Transverse colon (tissue), 4 donors: ENCODE measurements at regions not wholly inside any gene's neighbourhood (a gene's known extent, or its start where the extent isn't known, plus 50 kb on each side); places are given as distances from the start of the nearest gene placed in this dataset.

Source experiments
- DNase-seq: peaks from one replicate; pipeline ENCODE4 v3.0.0-alpha.2; 2019
- H3K27ac ChIP-seq, 4 donors: fragments of 200-600 bp; sonication (generic); 2 replicates each; pipeline ENCODE4 v1.5.1; 2016 to 2018; ENCODE audit warnings: inconsistent platforms in 4 of 4
- H3K27me3 ChIP-seq: fragments of 200-600 bp; sonication (generic); 2 replicates; pipeline ENCODE4 v1.5.1; 2017; ENCODE audit warnings: inconsistent platforms
- H3K36me3 ChIP-seq, 4 donors: fragments of 200-600 bp; sonication (generic); 2 replicates each; pipeline ENCODE4 v1.5.1; 2017 to 2019; ENCODE audit warnings: inconsistent platforms in 4 of 4
- H3K4me1 ChIP-seq, 4 donors: fragments of 200-600 bp; sonication (generic); 2 replicates each; pipeline ENCODE4 v1.5.1; 2017 to 2020; ENCODE audit warnings: inconsistent platforms in 4 of 4
- H3K4me3 ChIP-seq, 4 donors: fragments of 200-600 bp; sonication (generic); 1 replicate in 1 of 4; 2 replicates in 3 of 4; pipeline versions ENCODE4 v1.5.1 to v1.6.1; 2017 to 2019; ENCODE audit warnings: inconsistent platforms in 4 of 4
- H3K9me3 ChIP-seq, 2 donors: fragments of 200-600 bp; sonication (generic); 2 replicates each; pipeline ENCODE4 v1.5.1; 2017 to 2019; ENCODE audit warnings: inconsistent platforms in 2 of 2
- CTCF ChIP-seq, 5 experiments: fragments of 200-600 bp in 3 of 5; fragments of 450-650 bp in 2 of 5; sonication (generic) in 3 of 5; IDR thresholded peaks; 1 replicate in 2 of 5; 2 replicates in 3 of 5; pipeline ENCODE4 v1.5.1; 2016 to 2017; ENCODE audit warnings: antibody characterized with exemption in 5 of 5, inconsistent platforms in 3 of 5, mild to moderate bottlenecking in 2 of 5, moderate library complexity in 1 of 5
- EP300 ChIP-seq: sonication (generic); formaldehyde crosslinking; IDR thresholded peaks from one replicate; pipeline ENCODE4 v1.6.1; 2017; ENCODE audit warnings: antibody characterized with exemption, low read depth
- POLR2A ChIP-seq: fragments of 450-650 bp; IDR thresholded peaks from one replicate; pipeline ENCODE4 v1.6.1; 2016; ENCODE audit warnings: antibody characterized with exemption, mild to moderate bottlenecking, moderate library complexity
- POLR2AphosphoS5 ChIP-seq, 3 donors: sonication (generic); formaldehyde crosslinking; IDR thresholded peaks; one replicate each; pipeline ENCODE4 v1.6.1; 2016; ENCODE audit warnings: antibody characterized with exemption in 3 of 3
- WGBS, 2 donors: methylation state at CpG; one replicate each; pipeline ENCODE4 v1.1.5; 2018; ENCODE audit warnings: low coverage in 1 of 2; 5-methylcytosine and 5-hydroxymethylcytosine counted together
- in situ Hi-C, 4 donors: fragments of 200-750 bp; cut with MboI; loops; one replicate each; pipeline versions ENCODE4 v1.15.0 to v1.15.1; 2017; ENCODE audit warnings: low sequenced_read_pairs in 3 of 4, low pct_ligation_motif_present in 1 of 4, low pct_unique_long_range_greater_than_20kb in 1 of 4
- intact Hi-C: fragments of 100-400 bp; cut with DNase I; formaldehyde crosslinking; loops from one replicate; pipeline ENCODE4 v1.15.1; 2023; ENCODE audit warnings: low total_unique reads

DNA sequence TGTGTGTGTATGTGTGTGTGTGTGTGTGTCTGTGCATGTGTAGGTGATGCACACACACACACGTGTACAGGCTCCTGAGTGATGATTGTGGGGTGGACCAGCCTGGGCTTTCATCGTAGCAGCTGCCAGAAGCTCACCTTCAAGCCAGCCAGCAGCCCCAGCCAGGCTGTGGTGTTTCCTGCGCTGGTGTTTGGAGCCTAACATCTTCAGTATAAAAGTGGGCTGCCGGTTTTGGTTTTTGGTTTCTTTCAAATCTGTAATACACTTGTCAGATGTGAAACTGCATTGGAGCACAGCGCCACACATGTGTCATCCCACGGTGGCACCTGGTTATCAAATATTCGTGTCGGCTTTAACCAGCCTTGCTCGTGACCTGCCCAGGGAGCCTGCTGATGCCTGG is 114.2 kb downstream of the OLFM1 start:
- no peak overlapping the region for H3K4me3 ChIP-seq
- in situ Hi-C loops (no loop called here), intact Hi-C loops (no loop called here)
- H3K36me3 ChIP-seq: no peaks in the 10 kb centered on the region
- 92% methylated on average over 9 of the region's 9 CpGs; no CpG with 5 or more reads in 1 of the 2 donors for WGBS, 2 donors
- no peaks in the 10 kb centered on the region for H3K9me3 ChIP-seq
- no peak for DNase-seq
- peaks cover 22% of the 10 kb centered on the region for H3K27me3 ChIP-seq
- no peak overlapping the region for H3K27ac ChIP-seq
- no peaks in the 10 kb centered on the region for H3K4me1 ChIP-seq
- TF ChIP-seq POLR2A (no peak), EP300 (no peak), CTCF (IDR thresholded peaks at IDR 0.05) (no peak)

GRCh38 chr9:135204177-135204576 is 116.7 kb downstream of the OLFM1 start:
- Histone ChIP-seq H3K4me3 (no peak overlapping the region), H3K27me3 (peaks cover 2% of the 10 kb centered on the region), H3K27ac (no peak overlapping the region), H3K4me1 (no peaks in the 10 kb centered on the region), H3K9me3 (no peaks in the 10 kb centered on the region), H3K36me3 (no peaks in the 10 kb centered on the region)
- intact Hi-C loops (no loop called here), in situ Hi-C loops (no loop called here)
- DNase-seq: no peak
- 87% methylated on average over 8 of the region's 8 CpGs; no CpG with 5 or more reads in 1 of the 2 donors for WGBS, 2 donors
- TF ChIP-seq CTCF (IDR thresholded peaks at IDR 0.05) (no peak), POLR2AphosphoS5 (IDR thresholded peaks at IDR 0.05) (no peak), EP300 (no peak), POLR2A (no peak)

DNA sequence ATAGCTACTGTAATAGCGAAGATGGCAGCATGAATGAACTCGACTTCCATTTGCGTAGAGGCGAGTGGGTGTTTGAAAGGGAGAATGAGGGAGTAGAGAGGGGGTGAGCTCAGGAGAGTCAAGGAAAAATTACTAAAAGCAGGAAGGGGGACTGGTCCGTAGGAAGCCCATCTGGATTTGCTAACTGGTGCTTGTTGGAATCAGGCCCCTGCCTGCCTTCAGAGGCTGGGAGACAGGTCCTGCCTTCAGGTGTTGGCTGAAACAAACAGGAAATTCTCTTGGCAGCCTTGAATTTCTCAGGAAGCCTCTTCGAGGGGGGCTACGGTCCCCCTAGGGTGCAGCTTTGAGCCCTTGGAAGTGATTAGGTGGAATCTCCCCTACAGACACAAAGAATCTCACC is 121.7 kb downstream of the OLFM1 start:
- Histone ChIP-seq H3K27ac (no peak overlapping the region), H3K36me3 (no peaks in the 10 kb centered on the region), H3K4me1 (no peaks in the 10 kb centered on the region), H3K27me3 (no peaks in the 10 kb centered on the region), H3K9me3 (no peaks in the 10 kb centered on the region), H3K4me3 (no peak overlapping the region)
- intact Hi-C loops (no loop called here), in situ Hi-C loops (no loop called here)
- no peak for DNase-seq
- TF ChIP-seq CTCF (IDR thresholded peaks at IDR 0.05) (no peak), POLR2AphosphoS5 (IDR thresholded peaks at IDR 0.05) (no peak), POLR2A (no peak), EP300 (no peak)
- 39 to 69% methylated on average over 5 to 7 of the region's 7 CpGs for WGBS, 2 donors

GRCh38 chr9:135209852-135210251 is 122.4 kb downstream of the OLFM1 start:
- H3K4me1 ChIP-seq: no peaks in the 10 kb centered on the region
- no peak overlapping the region for H3K4me3 ChIP-seq
- TF ChIP-seq EP300: no peak
- H3K36me3 ChIP-seq: no peaks in the 10 kb centered on the region
- H3K27ac ChIP-seq: no peak overlapping the region
- no peak for DNase-seq
- no peaks in the 10 kb centered on the region for H3K9me3 ChIP-seq
- in situ Hi-C loops (no loop called here), intact Hi-C loops (no loop called here)
- H3K27me3 ChIP-seq: no peaks in the 10 kb centered on the region
- WGBS, 2 donors: 56 to 83% methylated on average over 1 to 2 of the region's 2 CpGs

- H3K4me3 ChIP-seq: no peak overlapping the region
- no peaks in the 10 kb centered on the region for H3K27me3 ChIP-seq
- no peaks in the 10 kb centered on the region for H3K36me3 ChIP-seq
- no peak for TF ChIP-seq EP300
- no peak for TF ChIP-seq CTCF (IDR thresholded peaks at IDR 0.05)
- no peak for TF ChIP-seq POLR2AphosphoS5 (IDR thresholded peaks at IDR 0.05)
- intact Hi-C loops: no loop called here
- 70% methylated on average over 6 of the region's 7 CpGs; no CpG with 5 or more reads in 1 of the 2 donors for WGBS, 2 donors
- no peak for DNase-seq
- in situ Hi-C loops: no loop called here
- H3K4me1 ChIP-seq: no peaks in the 10 kb centered on the region
- no peaks in the 10 kb centered on the region for H3K9me3 ChIP-seq
- H3K27ac ChIP-seq: no peak overlapping the region
These were observed 123.4 kb downstream of the OLFM1 start for GRCh38 chr9:135210676-135211523.
